Choroid plexus epithelial cell (primary cell): ENCODE measurements at regions not wholly inside any gene's neighbourhood (a gene's known extent, or its start where the extent isn't known, plus 50 kb on each side); places are given as distances from the start of the nearest gene placed in this dataset.

Source experiments
- DNase-seq: peaks from one replicate; pipeline ENCODE4 v3.0.0-alpha.2; 2010; ENCODE audit warnings: low read depth
- H3K4me3 ChIP-seq: 2 replicates; pipeline ENCODE4 v1.5.1; 2011; ENCODE audit warnings: low read depth, mild to moderate bottlenecking, control low read depth, low read length, moderate library complexity
- TF ChIP-seq, protein P1 (sequence below): conservative IDR thresholded peaks from 2 replicates; pipeline ENCODE4 v1.5.1; 2011; ENCODE audit warnings: low read depth, mild to moderate bottlenecking, control low read depth, inconsistent platforms, low read length, moderate library complexity

GRCh38 chr2:13545320-13545719 lies 828.6 kb downstream of the TRIB2 start:
- H3K4me3 ChIP-seq: no peak overlapping the region
- DNase-seq: no peak
- TF ChIP-seq, protein P1, sequence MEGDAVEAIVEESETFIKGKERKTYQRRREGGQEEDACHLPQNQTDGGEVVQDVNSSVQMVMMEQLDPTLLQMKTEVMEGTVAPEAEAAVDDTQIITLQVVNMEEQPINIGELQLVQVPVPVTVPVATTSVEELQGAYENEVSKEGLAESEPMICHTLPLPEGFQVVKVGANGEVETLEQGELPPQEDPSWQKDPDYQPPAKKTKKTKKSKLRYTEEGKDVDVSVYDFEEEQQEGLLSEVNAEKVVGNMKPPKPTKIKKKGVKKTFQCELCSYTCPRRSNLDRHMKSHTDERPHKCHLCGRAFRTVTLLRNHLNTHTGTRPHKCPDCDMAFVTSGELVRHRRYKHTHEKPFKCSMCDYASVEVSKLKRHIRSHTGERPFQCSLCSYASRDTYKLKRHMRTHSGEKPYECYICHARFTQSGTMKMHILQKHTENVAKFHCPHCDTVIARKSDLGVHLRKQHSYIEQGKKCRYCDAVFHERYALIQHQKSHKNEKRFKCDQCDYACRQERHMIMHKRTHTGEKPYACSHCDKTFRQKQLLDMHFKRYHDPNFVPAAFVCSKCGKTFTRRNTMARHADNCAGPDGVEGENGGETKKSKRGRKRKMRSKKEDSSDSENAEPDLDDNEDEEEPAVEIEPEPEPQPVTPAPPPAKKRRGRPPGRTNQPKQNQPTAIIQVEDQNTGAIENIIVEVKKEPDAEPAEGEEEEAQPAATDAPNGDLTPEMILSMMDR: no peak

GRCh38 chr2:13546131-13546530 lies 829.4 kb downstream of the TRIB2 start:
- TF ChIP-seq, protein P1: no peak
- no peak for DNase-seq
- no peak overlapping the region for H3K4me3 ChIP-seq

GRCh38 chr2:13550285-13551231 lies 833.8 kb downstream of the TRIB2 start:
- no peak for DNase-seq
- H3K4me3 ChIP-seq: no peak overlapping the region
- TF ChIP-seq, protein P1: no peak

DNA sequence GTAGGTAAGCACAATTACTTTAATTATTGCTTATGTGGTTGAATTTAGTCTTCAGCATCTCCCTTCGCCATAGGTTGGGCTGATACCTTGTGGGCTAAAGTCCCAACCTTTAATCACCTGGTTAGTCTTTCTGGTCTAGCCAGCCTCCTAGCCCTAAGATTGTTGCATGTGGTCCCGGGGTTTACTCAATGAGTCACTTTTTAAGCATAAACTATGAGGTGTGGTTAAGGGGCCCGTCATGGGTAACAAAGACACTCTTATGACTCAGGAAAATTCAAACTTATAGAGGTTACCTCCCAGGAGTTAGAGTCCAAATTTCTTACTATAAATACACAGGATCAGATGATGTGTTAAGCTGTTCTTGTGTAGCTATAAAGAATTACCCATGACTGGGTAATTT lies 841.6 kb downstream of the TRIB2 start:
- peak; percentile 13 for DNase-seq
- H3K4me3 ChIP-seq: no peak overlapping the region
- TF ChIP-seq, protein P1: no peak

GRCh38 chr2:13560322-13560721 lies 843.6 kb downstream of the TRIB2 start:
- TF ChIP-seq, protein P1: no peak
- H3K4me3 ChIP-seq: no peak overlapping the region
- DNase-seq: no peak

DNA sequence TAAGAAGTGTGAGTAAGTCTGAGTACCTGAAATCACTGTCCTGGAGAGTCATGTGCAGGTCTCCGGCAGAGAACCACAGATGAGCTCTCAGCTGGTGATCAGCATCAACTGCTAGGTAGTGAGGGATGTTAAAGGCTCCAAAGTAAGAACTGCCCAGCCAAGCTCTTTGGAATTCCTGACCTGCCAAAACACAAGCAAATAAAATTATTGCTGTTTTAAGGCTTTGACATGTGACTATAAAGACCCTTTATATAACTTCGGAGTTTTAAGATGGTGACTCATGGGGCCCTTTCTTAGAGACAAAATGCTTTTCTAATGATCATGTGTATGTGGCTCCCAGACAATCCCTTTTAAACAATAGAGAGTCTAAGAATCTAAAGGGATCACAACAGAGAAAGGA lies 855.7 kb downstream of the TRIB2 start:
- TF ChIP-seq, protein P1: no peak
- H3K4me3 ChIP-seq: no peak overlapping the region
- DNase-seq: no peak

- H3K4me3 ChIP-seq: no peak overlapping the region
- TF ChIP-seq, protein P1: no peak
- no peak for DNase-seq
Observed at GRCh38 chr2:13574831-13575230, 858.1 kb downstream of the TRIB2 start.
